ENCODE measurements at regions not wholly inside any gene's neighbourhood (a gene's known extent, or its start where the extent isn't known, plus 50 kb on each side); places are given as distances from the start of the nearest gene placed in this dataset.
A peak's percentile ranks its signal among the peaks of the same experiment; 100 is the strongest.

DNA sequence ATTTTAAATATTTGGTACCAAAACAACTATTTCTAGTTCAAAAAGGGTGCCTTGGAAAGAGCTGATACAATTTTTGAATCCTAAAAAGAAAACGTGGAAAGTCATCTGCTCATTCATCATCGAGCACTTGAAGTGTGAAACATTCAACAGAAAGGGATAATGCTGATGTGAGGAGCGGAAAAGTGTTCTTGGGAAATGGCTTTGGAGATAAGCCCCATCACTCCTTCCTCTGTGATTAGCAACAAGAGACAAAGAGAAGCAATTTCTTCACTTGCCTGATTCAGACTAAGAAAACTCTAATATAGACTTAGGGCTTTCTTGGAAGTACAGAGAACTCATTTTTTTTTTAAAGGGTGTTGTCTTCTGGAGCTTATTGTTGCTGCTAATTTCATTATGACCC lies 74.9 kb downstream of the C9orf152 start:
- WGBS, 2 experiments (ENCODE audit: extremely low coverage in 2 of 2, insufficient read length in 1 of 2): no CpG with 5 or more reads among the region's 3 CpGs
- Histone ChIP-seq H3K79me1 (ENCODE audit: low read depth in 1 of 2, low read length in 2 of 2) (peaks cover 20 to 84% of the 10 kb centered on the region in 2 experiments), H4K8ac (ENCODE audit: low read depth in 2 of 2, low read length in 2 of 2) (0 out of 4 replicates have a peak overlapping the region, but pooled peaks of 1 of the 2 experiments have one; percentile 43), H4K91ac (ENCODE audit: insufficient read depth, low read depth, low read length) (no peak overlapping the region; the same call in 1 of the 2 replicates), H3K18ac (ENCODE audit: low read depth, low read length) (no peak overlapping the region), H3K14ac (replicated peaks; ENCODE audit: low read depth, low read length) (peak overlapping the region; percentile 68; the same call in 1 of the 2 replicates), H3K56ac (ENCODE audit: extremely low read depth, insufficient read depth, low read length) (no peak overlapping the region), H2AK9ac (replicated peaks; ENCODE audit: low read depth, low read length, poor library complexity) (no peak overlapping the region), H2BK120ac (ENCODE audit: low read depth, low read length) (peak overlapping the region; percentile 68; the same call in 1 of the 2 replicates), H2BK20ac (ENCODE audit: low read depth, low read length) (0 out of 2 replicates have a peak overlapping the region, but pooled peaks have one; percentile 1), H2AFZ (replicated peaks; ENCODE audit: low read length, poor library complexity) (no peak overlapping the region), H3K4ac (ENCODE audit: low read depth, low read length) (peak overlapping the region; percentile 5; the same call in 1 of the 2 replicates), H3K4me1 (ENCODE audit: control insufficient read depth, insufficient read depth, low read length) (peaks cover 43% of the 10 kb centered on the region), H3K9me1 (ENCODE audit: insufficient read depth, low read length) (peaks cover 44% of the 10 kb centered on the region), H3K9ac (ENCODE audit: low read depth, low read length) (no peak overlapping the region), H3K36me3 (ENCODE audit: control insufficient read depth, insufficient read depth, low read length) (peaks cover 23% of the 10 kb centered on the region), H2AK5ac (ENCODE audit: low read depth, low read length) (no peak overlapping the region), H4K5ac (ENCODE audit: low read depth, low read length) (no peak overlapping the region), H2BK15ac (ENCODE audit: low read depth, low read length) (no peak overlapping the region), H3K27me3 (ENCODE audit: control insufficient read depth, insufficient read depth, low read length) (no peaks in the 10 kb centered on the region), H3K4me2 (ENCODE audit: low read depth, low read length) (no peak overlapping the region), H3K4me3 (ENCODE audit: insufficient read depth, low read depth, low read length) (no peak overlapping the region), H2BK5ac (ENCODE audit: low read depth, low read length, poor library complexity, severe bottlenecking) (no peak overlapping the region), H3K23ac (ENCODE audit: low read depth, low read length) (peak overlapping the region; percentile 41; the same call in 1 of the 2 replicates), H3K9me3 (ENCODE audit: control insufficient read depth, insufficient read depth, low read length) (no peaks in the 10 kb centered on the region), H4K20me1 (ENCODE audit: insufficient read depth, low read length) (peaks cover 94% of the 10 kb centered on the region), H3K27ac (ENCODE audit: insufficient read depth, low read length) (no peak overlapping the region)
- dilution Hi-C loops (cut with HindIII; ENCODE audit: low sequenced_read_pairs, unreplicated experiment): no loop called here
- ATAC-seq (ENCODE audit: low read depth) (no peak), DNase-seq (no peak)
- no peak for TF ChIP-seq CEBPB (IDR thresholded peaks at IDR 0.05; ENCODE audit: low read depth, low read length)
- no peak for TF ChIP-seq CHD1 (IDR thresholded peaks at IDR 0.05; ENCODE audit: low read depth, low read length)
- TF ChIP-seq, protein P1, sequence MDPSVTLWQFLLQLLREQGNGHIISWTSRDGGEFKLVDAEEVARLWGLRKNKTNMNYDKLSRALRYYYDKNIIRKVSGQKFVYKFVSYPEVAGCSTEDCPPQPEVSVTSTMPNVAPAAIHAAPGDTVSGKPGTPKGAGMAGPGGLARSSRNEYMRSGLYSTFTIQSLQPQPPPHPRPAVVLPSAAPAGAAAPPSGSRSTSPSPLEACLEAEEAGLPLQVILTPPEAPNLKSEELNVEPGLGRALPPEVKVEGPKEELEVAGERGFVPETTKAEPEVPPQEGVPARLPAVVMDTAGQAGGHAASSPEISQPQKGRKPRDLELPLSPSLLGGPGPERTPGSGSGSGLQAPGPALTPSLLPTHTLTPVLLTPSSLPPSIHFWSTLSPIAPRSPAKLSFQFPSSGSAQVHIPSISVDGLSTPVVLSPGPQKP (IDR thresholded peaks at IDR 0.05; ENCODE audit: borderline replicate concordance, low read depth, low read length): no peak
- no peak for TF ChIP-seq RCOR1 (IDR thresholded peaks at IDR 0.05; ENCODE audit: insufficient replicate concordance, low read length)
- TF ChIP-seq MXI1 (IDR thresholded peaks at IDR 0.05; ENCODE audit: borderline replicate concordance, low read depth, low read length): no peak
- TF ChIP-seq SMC3 (IDR thresholded peaks at IDR 0.05; ENCODE audit: low read depth, low read length): no peak
- ChIA-PET POLR2A (ENCODE audit: unreplicated experiment) (interaction anchor here (0.6 kb wide), 1 partner anchor 222 kb away, joined by 4 read pairs; no protein-coding TSS in a partner anchor), CTCF (no interaction called here)
- in situ Hi-C loops (cut with MboI; ENCODE audit: low sequenced_read_pairs): no loop called here
- intact Hi-C loops (cut with micrococcal nuclease): no loop called here
- no TSS peak for BruUV-seq (replicated peaks)

Data from IMR-90 (cell line).